ENCODE measurements at regions not wholly inside any gene's neighbourhood (a gene's known extent, or its start where the extent isn't known, plus 50 kb on each side); places are given as distances from the start of the nearest gene placed in this dataset.

- Histone ChIP-seq H3K36me3 (no peaks in the 10 kb centered on the region), H3K9me3 (no peaks in the 10 kb centered on the region), H3K4me1 (no peaks in the 10 kb centered on the region), H3K27ac (no peak overlapping the region), H3K4me3 (no peak overlapping the region), H3K27me3 (no peaks in the 10 kb centered on the region)
- ATAC-seq (no peak), FAIRE-seq (no peak), DNase-seq (no peak)
- intact Hi-C loops (cut with DNase I) = no loop called here
- TF ChIP-seq, protein P1, sequence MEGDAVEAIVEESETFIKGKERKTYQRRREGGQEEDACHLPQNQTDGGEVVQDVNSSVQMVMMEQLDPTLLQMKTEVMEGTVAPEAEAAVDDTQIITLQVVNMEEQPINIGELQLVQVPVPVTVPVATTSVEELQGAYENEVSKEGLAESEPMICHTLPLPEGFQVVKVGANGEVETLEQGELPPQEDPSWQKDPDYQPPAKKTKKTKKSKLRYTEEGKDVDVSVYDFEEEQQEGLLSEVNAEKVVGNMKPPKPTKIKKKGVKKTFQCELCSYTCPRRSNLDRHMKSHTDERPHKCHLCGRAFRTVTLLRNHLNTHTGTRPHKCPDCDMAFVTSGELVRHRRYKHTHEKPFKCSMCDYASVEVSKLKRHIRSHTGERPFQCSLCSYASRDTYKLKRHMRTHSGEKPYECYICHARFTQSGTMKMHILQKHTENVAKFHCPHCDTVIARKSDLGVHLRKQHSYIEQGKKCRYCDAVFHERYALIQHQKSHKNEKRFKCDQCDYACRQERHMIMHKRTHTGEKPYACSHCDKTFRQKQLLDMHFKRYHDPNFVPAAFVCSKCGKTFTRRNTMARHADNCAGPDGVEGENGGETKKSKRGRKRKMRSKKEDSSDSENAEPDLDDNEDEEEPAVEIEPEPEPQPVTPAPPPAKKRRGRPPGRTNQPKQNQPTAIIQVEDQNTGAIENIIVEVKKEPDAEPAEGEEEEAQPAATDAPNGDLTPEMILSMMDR (IDR thresholded peaks at IDR 0.05) = no peak
- 79 to 91% methylated on average over 3 of the region's 3 CpGs for WGBS, 2 donors
Observed at GRCh38 chr4:42716996-42717395, 60.1 kb upstream of the ATP8A1 start.

DNA sequence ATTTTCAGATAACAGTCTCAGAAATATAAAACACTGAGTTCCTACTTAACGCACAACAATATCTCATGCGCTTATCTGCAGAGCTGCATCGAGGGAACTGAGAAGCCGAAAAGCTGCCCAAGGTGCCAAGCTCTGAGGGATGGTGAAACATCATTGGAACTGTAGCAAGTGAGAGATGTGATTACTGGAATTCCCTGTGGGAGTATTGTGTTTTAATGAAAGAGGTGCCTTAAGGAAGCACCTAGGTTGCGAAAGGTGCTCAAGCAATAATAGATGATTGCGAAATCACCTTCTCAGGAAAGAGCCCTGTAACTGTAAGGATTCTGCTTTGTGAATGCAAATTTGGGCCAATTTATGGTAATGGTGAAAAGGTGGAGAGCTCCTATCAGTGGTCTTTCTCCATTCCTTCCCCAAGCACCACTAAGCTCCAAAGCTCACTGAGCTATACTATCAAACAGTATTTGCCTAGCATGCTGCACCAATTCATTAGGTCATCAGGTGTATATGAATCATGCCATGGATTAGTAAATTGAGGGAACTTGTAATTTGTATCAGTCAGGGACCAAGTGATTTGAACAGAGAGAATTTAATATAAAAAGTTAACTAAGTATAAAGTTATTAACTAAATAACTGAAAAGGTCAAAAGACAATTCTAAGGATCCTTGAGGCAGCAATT, 59.0 kb upstream of the ATP8A1 start:
- DNase-seq (no peak), FAIRE-seq (no peak), ATAC-seq (no peak)
- no peaks in the 10 kb centered on the region for H3K36me3 ChIP-seq
- intact Hi-C loops (cut with DNase I) = no loop called here
- H3K27me3 ChIP-seq = no peaks in the 10 kb centered on the region
- TF ChIP-seq, protein P1 (IDR thresholded peaks at IDR 0.05) = no peak
- H3K4me3 ChIP-seq = no peak overlapping the region
- H3K9me3 ChIP-seq = no peaks in the 10 kb centered on the region
- WGBS, 2 donors = 82 to 92% methylated on average over 6 of the region's 6 CpGs
- H3K27ac ChIP-seq = no peak overlapping the region
- H3K4me1 ChIP-seq = no peaks in the 10 kb centered on the region

DNA sequence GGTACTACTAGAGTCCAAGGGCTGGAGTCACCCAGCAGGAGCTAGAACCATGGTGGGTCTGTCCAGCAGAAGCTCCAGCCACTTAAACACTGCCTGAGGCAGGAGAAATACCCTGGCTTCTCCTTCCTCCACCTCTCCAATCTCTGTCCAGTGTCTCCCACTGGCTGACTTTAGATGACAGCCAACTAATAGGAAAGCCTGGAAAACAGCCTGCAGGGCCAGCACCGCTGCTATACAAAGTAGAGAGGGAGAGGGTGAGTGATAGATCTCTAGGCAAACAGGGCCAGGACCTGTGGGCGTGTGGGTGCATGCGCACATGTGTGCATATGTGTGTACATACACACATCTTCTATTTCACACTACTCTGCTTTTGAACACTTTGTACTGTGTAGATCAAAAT, 56.5 kb upstream of the ATP8A1 start:
- no peaks in the 10 kb centered on the region for H3K36me3 ChIP-seq
- H3K9me3 ChIP-seq = no peaks in the 10 kb centered on the region
- peaks cover 0 to 8% (median 7%) of the 10 kb centered on the region in 3 donors for H3K4me1 ChIP-seq
- no peak for DNase-seq
- no peaks in the 10 kb centered on the region for H3K27me3 ChIP-seq
- intact Hi-C loops (cut with DNase I) = no loop called here
- H3K4me3 ChIP-seq = no peak overlapping the region
- TF ChIP-seq, protein P1 (IDR thresholded peaks at IDR 0.05) = no peak
- H3K27ac ChIP-seq = no peak overlapping the region
- WGBS, 2 donors = 89 to 91% methylated on average over 3 of the region's 3 CpGs
- FAIRE-seq = no peak
- no peak for ATAC-seq

- 68 to 97% methylated on average over 2 of the region's 2 CpGs for WGBS, 2 donors
Observed at GRCh38 chr4:42712854-42713253, 55.9 kb upstream of the ATP8A1 start.

DNA sequence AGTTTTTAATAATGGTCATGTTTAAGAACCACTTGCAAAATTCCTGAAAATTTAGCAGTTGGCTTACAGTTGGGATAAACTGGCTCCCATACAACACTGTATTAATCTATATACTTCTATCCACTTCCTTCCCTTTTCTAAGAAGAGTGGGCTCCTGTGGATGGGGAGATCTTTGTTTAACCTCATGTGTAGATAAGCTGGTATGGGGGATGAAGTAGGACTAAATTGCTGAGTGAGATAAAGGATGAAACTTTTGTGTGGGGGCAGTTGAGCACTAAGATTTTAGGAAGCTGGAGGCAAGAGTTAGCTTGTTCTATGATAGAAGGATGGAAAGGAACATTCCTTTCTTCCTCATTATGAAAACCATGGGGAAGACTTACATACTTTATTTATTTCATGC, 54.6 kb upstream of the ATP8A1 start:
- Histone ChIP-seq H3K4me3 (no peak overlapping the region), H3K36me3 (no peaks in the 10 kb centered on the region), H3K9me3 (no peaks in the 10 kb centered on the region), H3K4me1 (peaks cover 0 to 8% (median 7%) of the 10 kb centered on the region in 3 donors), H3K27me3 (no peaks in the 10 kb centered on the region), H3K27ac (no peak overlapping the region)
- TF ChIP-seq, protein P1 (IDR thresholded peaks at IDR 0.05) = no peak
- DNase-seq (no peak), ATAC-seq (no peak), FAIRE-seq (no peak)
- intact Hi-C loops (cut with DNase I) = no loop called here

More at GRCh38 chr4:42712854-42713253, 55.9 kb upstream of the ATP8A1 start:
- Histone ChIP-seq H3K9me3 (no peaks in the 10 kb centered on the region), H3K4me3 (no peak overlapping the region), H3K27ac (no peak overlapping the region), H3K4me1 (peaks cover 0 to 8% (median 7%) of the 10 kb centered on the region in 3 donors), H3K27me3 (no peaks in the 10 kb centered on the region), H3K36me3 (no peaks in the 10 kb centered on the region)
- no peak for ATAC-seq
- intact Hi-C loops (cut with DNase I) = no loop called here
- TF ChIP-seq, protein P1 (IDR thresholded peaks at IDR 0.05) = no peak
- FAIRE-seq = no peak
- no peak for DNase-seq
